ENCODE measurements at regions not wholly inside any gene's neighbourhood (a gene's known extent, or its start where the extent isn't known, plus 50 kb on each side); places are given as distances from the start of the nearest gene placed in this dataset.
"Not testable (repeated sequence)": the region's sequence is repeated elsewhere in the genome, so short reads cannot be mapped to it uniquely, and the experiment has no call there.

DNA sequence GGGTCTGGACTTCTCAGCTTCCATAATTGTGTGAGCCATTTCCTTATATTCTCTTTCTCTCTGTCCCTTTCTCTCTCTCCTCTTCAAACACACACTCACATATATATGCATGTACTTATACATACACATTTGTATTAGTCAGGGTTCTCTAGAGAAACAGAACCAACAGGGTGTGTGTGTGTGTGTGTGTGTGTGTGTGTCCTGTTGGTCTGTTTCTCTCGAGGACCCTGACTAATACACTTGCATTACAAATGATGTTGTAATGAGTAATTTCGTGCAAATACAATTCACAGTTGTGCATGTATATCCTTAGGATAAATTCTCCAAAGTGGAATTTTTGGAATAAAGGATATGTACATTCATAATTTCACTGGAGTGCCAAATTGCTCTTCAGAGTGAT is 115.3 kb downstream of the NPIPB5 start:
- no peak for DNase-seq (ENCODE audit: low read depth in 2 of 2)

GRCh38 chr16:22627043-22627442 is 116.4 kb downstream of the NPIPB5 start:
- no peak for DNase-seq (ENCODE audit: low read depth in 2 of 2)

GRCh38 chr16:22628994-22629393 is 118.3 kb downstream of the NPIPB5 start:
- no peak for DNase-seq (ENCODE audit: low read depth in 2 of 2)

- no peak for DNase-seq (ENCODE audit: low read depth in 2 of 2)
These were observed 119.6 kb downstream of the NPIPB5 start for GRCh38 chr16:22630242-22630641.

DNA sequence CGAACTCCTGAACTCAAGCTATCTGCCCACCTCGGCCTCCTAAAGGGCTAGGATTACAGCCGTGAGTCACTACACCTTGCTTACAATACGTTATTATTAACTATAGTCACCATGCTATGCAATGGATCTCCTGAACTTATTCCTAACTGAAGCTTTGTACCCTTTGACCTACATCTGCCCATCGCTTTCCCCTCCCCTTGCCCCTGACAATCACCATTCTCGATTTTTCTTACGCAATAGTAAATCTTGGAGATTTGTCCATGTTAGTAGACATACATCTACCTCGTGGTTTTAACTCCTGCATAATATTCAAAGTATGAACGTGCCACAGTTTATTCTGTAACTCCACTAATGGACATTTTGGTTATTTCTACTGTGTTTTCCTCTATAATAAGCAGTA is 120.6 kb downstream of the NPIPB5 start:
- no peak for DNase-seq (ENCODE audit: low read depth in 2 of 2)

DNA sequence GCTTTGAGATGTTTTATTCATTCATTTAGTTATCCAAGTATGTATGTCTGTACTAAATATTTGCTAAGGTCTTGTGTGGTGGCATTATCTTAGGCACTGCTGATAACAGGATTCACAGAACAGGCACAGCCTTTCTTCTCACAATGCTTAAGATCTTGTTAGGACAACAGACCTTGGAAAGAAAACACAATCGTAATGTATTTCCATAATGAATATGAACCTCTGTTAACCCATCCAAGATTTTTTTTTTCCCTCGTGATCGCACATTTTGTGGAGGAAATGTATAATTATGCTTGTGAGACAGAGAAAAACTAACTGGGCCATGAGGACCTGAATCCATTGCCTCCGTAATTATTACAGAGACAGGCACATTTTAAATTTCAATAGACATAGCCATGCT is 121.9 kb downstream of the NPIPB5 start:
- DNase-seq (ENCODE audit: low read depth in 2 of 2), result no peak

DNA sequence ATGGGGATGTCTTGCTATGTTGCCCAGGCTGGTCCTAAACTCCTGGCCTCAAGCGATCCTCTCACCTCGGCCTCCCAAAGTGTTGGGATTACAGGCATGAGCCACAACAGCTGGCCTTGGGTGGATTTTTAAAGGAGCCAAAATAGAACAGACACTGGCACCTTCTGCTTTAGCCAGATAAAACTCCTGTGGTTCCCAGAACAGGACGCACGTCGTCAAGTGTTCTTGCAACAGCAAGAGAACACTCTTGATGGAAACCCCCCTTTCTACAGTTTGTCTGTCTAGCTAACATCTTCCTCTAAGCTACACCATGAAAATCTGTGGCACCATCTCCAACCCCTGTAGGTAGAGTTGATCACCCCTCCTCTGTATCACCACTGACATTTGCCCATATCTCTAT is 122.6 kb downstream of the NPIPB5 start:
- no peak for DNase-seq (ENCODE audit: low read depth in 2 of 2)

GRCh38 chr16:22633799-22634198 is 123.1 kb downstream of the NPIPB5 start:
- no peak for DNase-seq (ENCODE audit: low read depth in 2 of 2)

GRCh38 chr16:22634954-22635353 is 124.3 kb downstream of the NPIPB5 start:
- no peak for DNase-seq (ENCODE audit: low read depth in 2 of 2)

DNA sequence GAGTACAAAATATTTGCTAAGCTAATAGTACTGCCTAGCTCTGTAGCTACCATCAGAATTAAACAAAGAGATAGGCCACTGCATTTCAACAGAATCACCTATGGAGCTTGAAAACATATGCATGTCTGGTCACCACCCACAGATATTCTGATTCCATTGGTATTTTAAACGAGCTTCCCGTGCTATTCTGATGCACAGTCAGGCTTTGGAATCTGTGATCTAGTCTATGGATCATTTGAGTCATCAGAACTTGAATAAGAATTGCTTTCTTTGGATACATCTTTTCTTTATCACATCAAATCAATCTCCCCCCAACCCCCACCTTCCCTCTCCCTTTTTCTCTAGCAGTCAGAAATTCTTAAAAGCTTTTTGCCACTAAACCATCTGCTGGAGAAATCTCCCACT is 124.7 kb downstream of the NPIPB5 start:
- no peak for DNase-seq (ENCODE audit: low read depth in 2 of 2)

- DNase-seq (ENCODE audit: low read depth in 2 of 2), result no peak
These were observed 125.1 kb downstream of the NPIPB5 start for GRCh38 chr16:22635801-22636200.

DNA sequence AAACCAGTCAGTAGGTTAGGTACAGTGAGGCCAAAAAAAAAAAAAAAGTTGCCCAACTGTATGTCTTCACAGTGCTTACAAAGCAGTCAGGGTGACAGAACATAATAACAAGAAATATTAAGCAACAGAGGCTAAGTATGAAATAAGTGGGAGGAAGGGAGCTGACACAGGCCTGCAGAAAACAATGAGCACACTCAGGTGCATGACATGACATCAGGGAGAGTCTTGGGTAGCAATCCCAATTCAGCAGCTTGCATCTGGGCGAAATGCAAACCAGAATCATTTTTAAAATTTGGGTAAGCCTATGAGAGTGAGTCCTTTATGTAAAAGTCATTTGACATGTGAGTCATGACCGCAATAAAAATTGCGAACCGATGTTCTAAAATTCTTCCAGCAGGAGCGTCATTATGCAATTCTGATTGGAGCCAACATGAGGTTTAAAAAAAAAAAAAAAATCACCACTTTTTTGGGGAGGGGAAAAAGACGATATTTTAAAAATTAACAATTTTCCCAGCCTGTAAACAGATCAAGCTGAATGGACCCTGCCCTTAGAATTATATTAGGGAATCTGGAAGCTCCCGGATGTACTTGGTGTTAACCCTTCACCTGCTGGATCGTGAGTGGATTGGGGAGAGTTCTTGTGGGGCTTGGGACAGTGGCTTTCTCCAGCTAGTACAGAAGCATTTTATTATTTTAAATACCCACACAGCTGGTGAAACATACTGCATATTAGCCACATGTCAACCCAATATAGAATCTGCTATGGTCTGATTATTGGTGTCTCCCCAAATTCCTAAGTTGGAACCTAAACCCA is 127.9 kb downstream of the NPIPB5 start:
- DNase-seq (ENCODE audit: low read depth in 2 of 2), result no peak

GRCh38 chr16:22641131-22641628 is 130.5 kb downstream of the NPIPB5 start:
- DNase-seq (ENCODE audit: low read depth in 2 of 2), result no peak

- DNase-seq (ENCODE audit: low read depth in 2 of 2), result no peak
These were observed 131.9 kb downstream of the NPIPB5 start for GRCh38 chr16:22642416-22643088.

DNA sequence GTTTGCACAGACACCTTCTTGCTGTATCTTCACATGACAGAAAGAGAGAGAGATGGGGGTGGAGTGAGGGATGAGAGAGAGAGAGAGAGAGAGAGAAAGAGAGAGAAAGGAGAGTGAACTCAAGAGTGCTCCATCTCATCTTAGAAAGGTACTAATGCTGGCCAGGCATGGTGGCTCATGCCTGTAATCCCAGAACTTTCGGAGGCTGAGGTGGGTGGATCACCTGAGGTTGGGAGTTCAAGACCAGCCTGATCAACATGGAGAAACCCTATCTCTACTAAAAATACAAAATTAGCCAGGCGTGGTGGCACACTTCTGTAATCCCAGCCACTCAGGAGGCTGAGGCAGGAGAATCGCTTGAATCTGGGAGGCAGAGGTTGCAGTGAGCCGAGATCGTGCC is 132.5 kb downstream of the NPIPB5 start:
- DNase-seq (ENCODE audit: low read depth in 2 of 2), result not testable (repeated sequence)

DNA sequence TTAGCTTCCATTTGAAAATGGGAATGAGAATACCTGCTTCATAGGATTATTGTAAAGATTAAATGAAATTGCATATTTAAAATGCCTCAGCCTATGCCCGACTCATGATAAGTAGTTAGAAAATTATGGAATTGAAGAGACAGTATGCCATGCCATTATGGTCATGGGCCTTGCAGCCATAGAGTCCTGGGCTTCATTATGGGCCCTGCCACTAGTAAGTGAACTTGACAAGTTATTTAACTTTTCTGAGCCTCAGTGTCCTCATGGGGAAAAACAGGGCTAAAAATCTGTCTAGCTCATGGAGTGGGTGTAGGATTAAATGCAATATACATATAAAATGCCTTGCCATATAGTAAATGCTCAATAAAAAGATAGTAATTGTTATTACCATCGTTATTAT is 133.2 kb downstream of the NPIPB5 start:
- DNase-seq (ENCODE audit: low read depth in 2 of 2), result no peak

DNA sequence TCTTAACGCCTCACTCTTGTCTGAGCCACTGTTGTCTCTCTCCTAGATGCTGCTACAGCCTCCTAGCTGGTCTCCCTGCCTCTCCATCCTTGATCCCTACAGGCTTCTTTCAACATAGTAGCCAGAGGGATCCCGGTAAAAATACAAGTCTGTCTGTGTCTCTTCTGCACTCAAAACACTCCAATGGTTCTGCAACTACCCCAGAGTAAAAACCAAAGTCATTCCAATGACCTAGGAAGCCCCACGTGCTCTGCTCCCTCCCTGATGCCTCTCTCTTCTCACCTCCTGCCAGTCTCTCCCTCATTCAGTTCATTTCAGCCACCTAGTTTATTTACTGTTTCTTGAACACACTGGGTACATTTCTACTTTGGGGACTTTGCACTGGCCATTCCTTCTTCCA is 135.2 kb downstream of the NPIPB5 start:
- no peak for DNase-seq (ENCODE audit: low read depth in 2 of 2)

GRCh38 chr16:22646948-22647556 is 136.4 kb downstream of the NPIPB5 start:
- DNase-seq (ENCODE audit: low read depth in 2 of 2), result no peak

DNA sequence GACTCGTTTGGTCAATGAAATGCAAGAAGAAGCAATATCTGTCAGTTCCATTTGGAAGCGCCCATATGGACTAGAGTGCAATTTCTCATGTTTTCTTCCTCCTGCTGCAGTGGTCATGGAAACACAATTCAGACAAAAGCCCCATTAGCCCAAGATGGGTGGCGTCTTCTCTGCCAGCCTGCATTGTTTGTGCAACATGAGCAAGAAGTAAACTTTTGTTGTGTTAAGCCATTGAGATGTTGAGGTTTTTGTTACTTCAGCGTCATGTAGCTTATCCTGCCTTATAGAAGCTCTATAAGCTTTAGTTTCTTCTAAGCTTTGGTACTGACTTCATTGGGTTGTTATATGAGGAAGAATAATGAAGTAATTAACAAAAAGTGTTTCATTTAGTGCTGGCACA is 137.4 kb downstream of the NPIPB5 start:
- DNase-seq (ENCODE audit: low read depth in 2 of 2), result no peak

DNA sequence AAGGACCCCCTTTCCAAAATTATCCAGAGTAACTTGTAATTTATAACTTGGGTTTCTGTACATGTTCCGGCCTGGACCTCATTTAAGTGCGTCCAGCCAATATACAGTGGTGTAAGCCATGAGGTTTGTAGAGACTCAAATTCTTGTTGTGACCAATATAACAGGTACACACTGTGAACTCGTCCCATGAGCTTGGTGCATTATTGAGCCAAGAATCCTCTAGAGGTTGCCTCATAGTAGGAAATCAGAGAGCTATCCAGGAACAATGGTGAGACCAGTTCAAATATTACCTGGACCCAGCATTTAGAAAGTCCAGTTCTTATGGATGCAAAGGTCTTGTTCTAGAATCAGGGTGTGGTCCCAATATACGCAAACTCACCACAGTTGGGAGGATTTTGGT is 138.2 kb downstream of the NPIPB5 start:
- no peak for DNase-seq (ENCODE audit: low read depth in 2 of 2)

GRCh38 chr16:22651111-22651817 is 140.6 kb downstream of the NPIPB5 start:
- not testable (repeated sequence) for DNase-seq (ENCODE audit: low read depth in 2 of 2)

- no peak for DNase-seq (ENCODE audit: low read depth in 2 of 2)
These were observed 141.8 kb downstream of the NPIPB5 start for GRCh38 chr16:22652463-22652845.
